Jurkat, Clone E6-1 (cell line): ENCODE measurements at regions not wholly inside any gene's neighbourhood (a gene's known extent, or its start where the extent isn't known, plus 50 kb on each side); places are given as distances from the start of the nearest gene placed in this dataset.

ENCODE experiments used
- DNase-seq: peaks from one replicate; pipeline ENCODE4 v3.0.0-alpha.2; 2011; ENCODE audit warnings: low read depth, low spot score
- H3K4me3 ChIP-seq: 2 replicates; pipeline ENCODE4 v1.5.1; 2011; ENCODE audit warnings: mild to moderate bottlenecking, low read length, control low read depth, moderate library complexity

- no peak for DNase-seq
- H3K4me3 ChIP-seq, result no peak overlapping the region
Measured at GRCh38 chr9:19985081-19985480, 196.2 kb upstream of the SLC24A2 start.

GRCh38 chr9:19976226-19976625, 187.4 kb upstream of the SLC24A2 start:
- no peak for DNase-seq
- H3K4me3 ChIP-seq, result no peak overlapping the region

GRCh38 chr9:19975499-19975898, 186.7 kb upstream of the SLC24A2 start:
- no peak for DNase-seq
- no peak overlapping the region for H3K4me3 ChIP-seq

- DNase-seq, result no peak
- H3K4me3 ChIP-seq, result no peak overlapping the region
Measured at GRCh38 chr9:19969721-19970120, 180.9 kb upstream of the SLC24A2 start.

- no peak overlapping the region for H3K4me3 ChIP-seq
- DNase-seq, result no peak
Measured at GRCh38 chr9:19967888-19968459, 179.1 kb upstream of the SLC24A2 start.

- H3K4me3 ChIP-seq, result no peak overlapping the region
Measured at GRCh38 chr9:19967216-19967887, 178.5 kb upstream of the SLC24A2 start.

GRCh38 chr9:19965336-19965735, 176.5 kb upstream of the SLC24A2 start:
- no peak overlapping the region for H3K4me3 ChIP-seq
- no peak for DNase-seq

More at GRCh38 chr9:19967216-19967887, 178.5 kb upstream of the SLC24A2 start:
- no peak for DNase-seq

GRCh38 chr9:19947996-19948395, 159.2 kb upstream of the SLC24A2 start:
- DNase-seq, result no peak
- H3K4me3 ChIP-seq, result no peak overlapping the region

GRCh38 chr9:19946441-19947109, 157.7 kb upstream of the SLC24A2 start:
- no peak for DNase-seq
- no peak overlapping the region for H3K4me3 ChIP-seq

GRCh38 chr9:19941874-19942273, 153.0 kb upstream of the SLC24A2 start:
- no peak overlapping the region for H3K4me3 ChIP-seq
- DNase-seq, result no peak

GRCh38 chr9:19940811-19941535, 152.1 kb upstream of the SLC24A2 start:
- H3K4me3 ChIP-seq, result no peak overlapping the region
- no peak for DNase-seq

GRCh38 chr9:19939734-19940278, 151.0 kb upstream of the SLC24A2 start:
- H3K4me3 ChIP-seq, result no peak overlapping the region
- DNase-seq, result no peak

- DNase-seq, result no peak
- H3K4me3 ChIP-seq, result no peak overlapping the region
Measured at GRCh38 chr9:19938990-19939733, 150.3 kb upstream of the SLC24A2 start.

- H3K4me3 ChIP-seq, result no peak overlapping the region
- no peak for DNase-seq
Measured at GRCh38 chr9:19937121-19937520, 148.3 kb upstream of the SLC24A2 start.

- no peak overlapping the region for H3K4me3 ChIP-seq
- no peak for DNase-seq
Measured at GRCh38 chr9:19936598-19936997, 147.8 kb upstream of the SLC24A2 start.

- DNase-seq, result no peak
Measured at GRCh38 chr9:19935422-19935821, 146.6 kb upstream of the SLC24A2 start.

GRCh38 chr9:19934301-19934871, 145.5 kb upstream of the SLC24A2 start:
- no peak overlapping the region for H3K4me3 ChIP-seq
- no peak for DNase-seq

More at GRCh38 chr9:19935422-19935821, 146.6 kb upstream of the SLC24A2 start:
- no peak overlapping the region for H3K4me3 ChIP-seq

- no peak overlapping the region for H3K4me3 ChIP-seq
- DNase-seq, result no peak
Measured at GRCh38 chr9:19931098-19931890, 142.5 kb upstream of the SLC24A2 start.
